T-cell (primary cell): ENCODE measurements at regions not wholly inside any gene's neighbourhood (a gene's known extent, or its start where the extent isn't known, plus 50 kb on each side); places are given as distances from the start of the nearest gene placed in this dataset.

Source experiments
- ATAC-seq, 4 experiments: fragments of 200-7000 bp in 3 of 4; fragments of 150-1000 bp in 1 of 4; cut with Tn5 transposase; replicated peaks in 1 of 4; 1 replicate in 3 of 4; 2 replicates in 1 of 4; pipeline ENCODE4 v1.10.0; 2021; ENCODE audit warnings: moderate library complexity in 3 of 4, mild to moderate bottlenecking in 2 of 4, moderate number of reproducible peaks in 1 of 4
- CTCF ChIA-PET, 2 donors: fragments of 300-600 bp; sonication (Branson Sonifier 250); formaldehyde crosslinking; loops; one replicate each; lab custom pipeline; 2022; ENCODE audit warnings: antibody characterized with exemption in 2 of 2; lab: Charles Lee
- POLR2A ChIA-PET, 2 donors: fragments of 300-600 bp; sonication (Branson Sonifier 250); formaldehyde crosslinking; loops; one replicate each; lab custom pipeline; 2022; ENCODE audit warnings: antibody characterized with exemption in 2 of 2; lab: Charles Lee
- DNase-seq, 35 experiments: peaks; one replicate each; pipeline versions ENCODE4 v3.0.0 to v3.0.0-alpha.2; 2013 to 2023
- H3K27ac ChIP-seq: one replicate; pipeline ENCODE4 v1.5.1; 2013; ENCODE audit warnings: low read length
- H3K27me3 ChIP-seq, 2 experiments: replicated peaks in 1 of 2; 1 replicate in 1 of 2; 2 replicates in 1 of 2; pipeline versions ENCODE4 v1.6.1 to v1.7.0; 2013; ENCODE audit warnings: low read length in 1 of 2, mixed read lengths in 1 of 2; ENCODE audit not compliant: control insufficient read depth in 2 of 2, insufficient read depth in 2 of 2; ENCODE audit errors: extremely low read depth in 1 of 2
- H3K36me3 ChIP-seq, 2 donors: 1 replicate in 1 of 2; 2 replicates in 1 of 2; pipeline versions ENCODE4 v1.6.1 to v1.7.0; 2013; ENCODE audit warnings: low read length in 1 of 2; ENCODE audit not compliant: control insufficient read depth in 2 of 2, insufficient read depth in 1 of 2; ENCODE audit errors: extremely low read depth in 1 of 2
- H3K4me1 ChIP-seq, 2 experiments: 1 replicate in 1 of 2; 2 replicates in 1 of 2; pipeline versions ENCODE4 v1.6.1 to v1.7.0; 2013; ENCODE audit warnings: low read length in 2 of 2, mixed read lengths in 1 of 2; ENCODE audit not compliant: insufficient read depth in 2 of 2, control insufficient read depth in 1 of 2; ENCODE audit errors: extremely low read depth in 1 of 2
- H3K4me3 ChIP-seq, 2 donors: 1 replicate in 1 of 2; 2 replicates in 1 of 2; pipeline versions ENCODE4 v1.5.1 to v1.7.0; 2013; ENCODE audit warnings: mild to moderate bottlenecking in 2 of 2, low read length in 1 of 2, moderate library complexity in 1 of 2; ENCODE audit not compliant: control insufficient read depth in 1 of 2; ENCODE audit errors: extremely low read depth in 1 of 2
- H3K9me3 ChIP-seq: 2 replicates; pipeline ENCODE4 v1.7.0; 2013
- H3K27ac Mint-ChIP-seq, 2 donors: one replicate each; pipeline ENCODE4 v1.8.0; 2020 to 2021; ENCODE audit warnings: mild to moderate bottlenecking in 2 of 2, mixed read lengths in 2 of 2
- H3K27me3 Mint-ChIP-seq, 2 donors: one replicate each; pipeline ENCODE4 v1.8.0; 2021 to 2022; ENCODE audit warnings: mixed read lengths in 2 of 2
- H3K36me3 Mint-ChIP-seq: one replicate; pipeline ENCODE4 v1.8.0; 2021; ENCODE audit warnings: mixed read lengths
- H3K4me1 Mint-ChIP-seq, 3 donors: one replicate each; pipeline ENCODE4 v1.8.0; 2020 to 2022; ENCODE audit warnings: mixed read lengths in 3 of 3, mild to moderate bottlenecking in 1 of 3
- H3K4me3 Mint-ChIP-seq, 3 donors: one replicate each; pipeline ENCODE4 v1.8.0; 2020 to 2022; ENCODE audit warnings: mild to moderate bottlenecking in 3 of 3, mixed read lengths in 3 of 3, moderate library complexity in 3 of 3
- H3K9me3 Mint-ChIP-seq, 3 donors: one replicate each; pipeline ENCODE4 v1.8.0; 2020 to 2022; ENCODE audit warnings: mixed read lengths in 3 of 3
- WGBS: methylation state at CpG from one replicate; pipeline ENCODE4 v1.1.5; 2013; ENCODE audit warnings: missing lambda C conversion rate; ENCODE audit not compliant: insufficient coverage; 5-methylcytosine and 5-hydroxymethylcytosine counted together

- ChIA-PET POLR2A (no interaction called here), CTCF (no interaction called here)
- Histone ChIP-seq H3K27me3 (peaks cover 8 to 19% of the 10 kb centered on the region in 2 experiments), H3K4me3 (no peak overlapping the region), H3K4me1 (no peaks in the 10 kb centered on the region), H3K27ac (no peak overlapping the region), H3K9me3 (no peaks in the 10 kb centered on the region), H3K36me3 (no peaks in the 10 kb centered on the region)
- DNase-seq (no peak), ATAC-seq (no peak)
- Mint-ChIP-seq H3K4me3 (no peak overlapping the region), H3K27ac (no peak overlapping the region), H3K9me3 (no peaks in the 10 kb centered on the region), H3K4me1 (no peaks in the 10 kb centered on the region), H3K36me3 (no peaks in the 10 kb centered on the region), H3K27me3 (peaks cover 51 to 56% of the 10 kb centered on the region in 2 donors)
- no CpG with 5 or more reads among the region's 5 CpGs for WGBS
Measured at GRCh38 chr19:30252214-30252613, 120.0 kb upstream of the ZNF536 start.

- H3K27me3 Mint-ChIP-seq = peaks cover 54 to 64% of the 10 kb centered on the region in 2 donors
Measured at GRCh38 chr19:30253581-30253996, 118.6 kb upstream of the ZNF536 start.

GRCh38 chr19:30254158-30254557 is 118.0 kb upstream of the ZNF536 start:
- Mint-ChIP-seq H3K9me3 (no peaks in the 10 kb centered on the region), H3K27me3 (peaks cover 54 to 65% of the 10 kb centered on the region in 2 donors), H3K4me1 (no peaks in the 10 kb centered on the region), H3K36me3 (no peaks in the 10 kb centered on the region), H3K27ac (no peak overlapping the region), H3K4me3 (no peak overlapping the region)
- H3K27ac ChIP-seq = no peak overlapping the region
- H3K27me3 ChIP-seq = peaks cover 8 to 21% of the 10 kb centered on the region in 2 experiments
- ChIA-PET POLR2A (no interaction called here), CTCF (no interaction called here)
- H3K36me3 ChIP-seq = no peaks in the 10 kb centered on the region
- DNase-seq (no peak), ATAC-seq (no peak)
- no peak overlapping the region for H3K4me3 ChIP-seq
- WGBS = no CpG with 5 or more reads among the region's 5 CpGs
- H3K4me1 ChIP-seq = no peaks in the 10 kb centered on the region
- no peaks in the 10 kb centered on the region for H3K9me3 ChIP-seq

More at GRCh38 chr19:30253581-30253996, 118.6 kb upstream of the ZNF536 start:
- no peak overlapping the region for H3K4me3 ChIP-seq
- H3K4me3 Mint-ChIP-seq = no peak overlapping the region
- H3K27ac Mint-ChIP-seq = no peak overlapping the region
- H3K4me1 ChIP-seq = no peaks in the 10 kb centered on the region
- H3K27me3 ChIP-seq = peaks cover 8 to 21% of the 10 kb centered on the region in 2 experiments
- ChIA-PET POLR2A (no interaction called here), CTCF (no interaction called here)
- DNase-seq = no peak
- 41% methylated on average over 11 of the region's 15 CpGs for WGBS
- no peak overlapping the region for H3K27ac ChIP-seq
- no peak for ATAC-seq
- no peaks in the 10 kb centered on the region for H3K9me3 Mint-ChIP-seq
- no peaks in the 10 kb centered on the region for H3K36me3 ChIP-seq
- H3K36me3 Mint-ChIP-seq = no peaks in the 10 kb centered on the region
- H3K9me3 ChIP-seq = no peaks in the 10 kb centered on the region
- no peaks in the 10 kb centered on the region for H3K4me1 Mint-ChIP-seq

- no peaks in the 10 kb centered on the region for H3K36me3 Mint-ChIP-seq
- H3K27me3 Mint-ChIP-seq = peaks cover 54 to 66% of the 10 kb centered on the region in 2 donors
- H3K27ac Mint-ChIP-seq = no peak overlapping the region
- Histone ChIP-seq H3K27ac (no peak overlapping the region), H3K36me3 (no peaks in the 10 kb centered on the region), H3K9me3 (no peaks in the 10 kb centered on the region), H3K4me3 (no peak overlapping the region), H3K27me3 (peaks cover 8 to 21% of the 10 kb centered on the region in 2 experiments), H3K4me1 (no peaks in the 10 kb centered on the region)
- no peaks in the 10 kb centered on the region for H3K9me3 Mint-ChIP-seq
- ATAC-seq (no peak), DNase-seq (no peak)
- ChIA-PET POLR2A (no interaction called here), CTCF (no interaction called here)
- WGBS = no CpG with 5 or more reads among the region's 5 CpGs
- no peaks in the 10 kb centered on the region for H3K4me1 Mint-ChIP-seq
- H3K4me3 Mint-ChIP-seq = no peak overlapping the region
Measured at GRCh38 chr19:30254789-30255188, 117.4 kb upstream of the ZNF536 start.

- H3K9me3 ChIP-seq = no peaks in the 10 kb centered on the region
- H3K4me3 ChIP-seq = no peak overlapping the region
- Mint-ChIP-seq H3K27me3 (peaks cover 52 to 67% of the 10 kb centered on the region in 2 donors), H3K36me3 (no peaks in the 10 kb centered on the region), H3K27ac (no peak overlapping the region), H3K4me1 (no peaks in the 10 kb centered on the region), H3K4me3 (no peak overlapping the region), H3K9me3 (no peaks in the 10 kb centered on the region)
- no peaks in the 10 kb centered on the region for H3K4me1 ChIP-seq
- POLR2A ChIA-PET = no interaction called here
- peaks cover 8 to 23% of the 10 kb centered on the region in 2 experiments for H3K27me3 ChIP-seq
- no peak overlapping the region for H3K27ac ChIP-seq
- no peaks in the 10 kb centered on the region for H3K36me3 ChIP-seq
- CTCF ChIA-PET = no interaction called here
- WGBS = 41% methylated on average over 8 of the region's 15 CpGs
- ATAC-seq = no peak
- no peak for DNase-seq
Measured at GRCh38 chr19:30255791-30256495, 116.2 kb upstream of the ZNF536 start.

GRCh38 chr19:30256496-30256850 is 115.7 kb upstream of the ZNF536 start:
- H3K27me3 Mint-ChIP-seq = peaks cover 47 to 66% of the 10 kb centered on the region in 2 donors

More at GRCh38 chr19:30256496-30256850, 115.7 kb upstream of the ZNF536 start:
- ChIA-PET POLR2A (no interaction called here), CTCF (no interaction called here)
- no peaks in the 10 kb centered on the region for H3K4me1 Mint-ChIP-seq
- 42% methylated on average over 4 of the region's 7 CpGs for WGBS
- no peak for DNase-seq
- no peaks in the 10 kb centered on the region for H3K4me1 ChIP-seq
- ATAC-seq = no peak
- no peak overlapping the region for H3K4me3 Mint-ChIP-seq
- no peak overlapping the region for H3K27ac Mint-ChIP-seq
- H3K36me3 ChIP-seq = no peaks in the 10 kb centered on the region
- no peak overlapping the region for H3K4me3 ChIP-seq
- H3K27me3 ChIP-seq = peaks cover 8 to 26% of the 10 kb centered on the region in 2 experiments
- H3K9me3 ChIP-seq = no peaks in the 10 kb centered on the region
- H3K36me3 Mint-ChIP-seq = no peaks in the 10 kb centered on the region
- H3K27ac ChIP-seq = no peak overlapping the region
- no peaks in the 10 kb centered on the region for H3K9me3 Mint-ChIP-seq
